ENCODE measurements at regions not wholly inside any gene's neighbourhood (a gene's known extent, or its start where the extent isn't known, plus 50 kb on each side); places are given as distances from the start of the nearest gene placed in this dataset.
"Not testable (repeated sequence)": the region's sequence is repeated elsewhere in the genome, so short reads cannot be mapped to it uniquely, and the experiment has no call there.

DNA sequence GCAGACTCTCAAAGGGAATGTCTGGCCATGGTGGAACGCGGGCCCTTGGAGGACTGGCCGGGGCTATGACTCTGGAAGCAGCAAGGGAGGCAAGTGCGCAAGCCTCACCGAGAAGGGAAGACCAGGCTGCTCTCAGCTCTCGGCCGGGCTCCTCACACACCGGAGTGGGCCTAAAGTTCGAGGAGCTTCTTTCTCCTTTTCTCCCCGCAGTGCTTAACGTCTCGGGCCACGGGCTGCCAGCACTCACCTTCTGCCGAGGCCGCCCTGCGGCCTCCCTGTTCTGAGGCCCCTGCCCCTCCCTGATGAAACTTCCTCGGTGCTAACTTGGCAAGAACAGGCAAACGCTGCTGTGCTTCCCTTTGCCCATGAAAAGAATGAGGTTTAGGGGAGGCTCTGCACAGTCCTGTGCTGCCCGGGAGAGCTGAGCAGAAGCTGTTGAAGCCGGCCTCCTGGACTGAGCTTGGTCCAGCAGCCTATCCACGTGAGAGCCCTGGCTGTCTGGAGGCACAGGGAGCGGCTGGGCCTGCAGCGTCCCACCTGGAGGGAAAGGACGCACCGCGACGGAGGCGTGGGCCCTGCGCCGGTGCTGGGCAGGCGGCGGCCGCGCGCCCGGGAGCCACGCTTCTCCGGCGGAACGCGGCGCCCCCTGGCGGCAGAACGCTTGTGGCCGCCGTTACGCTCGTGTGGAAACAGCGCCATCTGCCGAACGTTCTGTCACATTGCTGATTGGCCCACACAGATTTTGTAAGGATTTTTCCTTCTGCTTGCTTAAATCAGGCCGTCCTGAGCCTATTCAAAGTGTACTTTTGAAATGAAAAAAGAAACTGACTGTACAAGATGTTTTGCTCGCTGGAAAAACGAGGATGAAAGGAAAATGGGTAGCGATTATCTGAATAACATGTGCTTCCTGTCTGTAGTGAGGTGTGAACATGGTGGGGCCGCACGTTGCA lies 65.0 kb upstream of the TMEM45B start (continued):
- TF ChIP-seq, protein P1, sequence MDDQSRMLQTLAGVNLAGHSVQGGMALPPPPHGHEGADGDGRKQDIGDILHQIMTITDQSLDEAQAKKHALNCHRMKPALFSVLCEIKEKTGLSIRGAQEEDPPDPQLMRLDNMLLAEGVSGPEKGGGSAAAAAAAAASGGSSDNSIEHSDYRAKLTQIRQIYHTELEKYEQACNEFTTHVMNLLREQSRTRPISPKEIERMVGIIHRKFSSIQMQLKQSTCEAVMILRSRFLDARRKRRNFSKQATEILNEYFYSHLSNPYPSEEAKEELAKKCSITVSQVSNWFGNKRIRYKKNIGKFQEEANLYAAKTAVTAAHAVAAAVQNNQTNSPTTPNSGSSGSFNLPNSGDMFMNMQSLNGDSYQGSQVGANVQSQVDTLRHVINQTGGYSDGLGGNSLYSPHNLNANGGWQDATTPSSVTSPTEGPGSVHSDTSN (IDR thresholded peaks at IDR 0.05): no peak
- TF ChIP-seq ZFP36 (IDR thresholded peaks at IDR 0.05; ENCODE audit: borderline replicate concordance, partially characterized antibody): no peak
- TF ChIP-seq PHF8 (IDR thresholded peaks at IDR 0.05; ENCODE audit: borderline replicate concordance, low read depth): no peak
- no peak for TF ChIP-seq ZC3H11A (IDR thresholded peaks at IDR 0.05)
- TF ChIP-seq, protein P2, sequence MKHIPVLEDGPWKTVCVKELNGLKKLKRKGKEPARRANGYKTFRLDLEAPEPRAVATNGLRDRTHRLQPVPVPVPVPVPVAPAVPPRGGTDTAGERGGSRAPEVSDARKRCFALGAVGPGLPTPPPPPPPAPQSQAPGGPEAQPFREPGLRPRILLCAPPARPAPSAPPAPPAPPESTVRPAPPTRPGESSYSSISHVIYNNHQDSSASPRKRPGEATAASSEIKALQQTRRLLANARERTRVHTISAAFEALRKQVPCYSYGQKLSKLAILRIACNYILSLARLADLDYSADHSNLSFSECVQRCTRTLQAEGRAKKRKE (CRISPR knock-in tag; IDR thresholded peaks at IDR 0.05; ENCODE audit: low read depth): no peak
- TF ChIP-seq, protein P3, sequence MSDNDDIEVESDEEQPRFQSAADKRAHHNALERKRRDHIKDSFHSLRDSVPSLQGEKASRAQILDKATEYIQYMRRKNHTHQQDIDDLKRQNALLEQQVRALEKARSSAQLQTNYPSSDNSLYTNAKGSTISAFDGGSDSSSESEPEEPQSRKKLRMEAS (IDR thresholded peaks at IDR 0.05): peak; percentile 66; the same call in 1 of the 2 replicates
- no peak for TF ChIP-seq MAFK (IDR thresholded peaks at IDR 0.05; ENCODE audit: partially characterized antibody)
- no peak for TF ChIP-seq EP300 (IDR thresholded peaks at IDR 0.05)
- TF ChIP-seq NPAS2 (CRISPR knock-in tag; IDR thresholded peaks at IDR 0.05; ENCODE audit: borderline replicate concordance): no peak

DNA sequence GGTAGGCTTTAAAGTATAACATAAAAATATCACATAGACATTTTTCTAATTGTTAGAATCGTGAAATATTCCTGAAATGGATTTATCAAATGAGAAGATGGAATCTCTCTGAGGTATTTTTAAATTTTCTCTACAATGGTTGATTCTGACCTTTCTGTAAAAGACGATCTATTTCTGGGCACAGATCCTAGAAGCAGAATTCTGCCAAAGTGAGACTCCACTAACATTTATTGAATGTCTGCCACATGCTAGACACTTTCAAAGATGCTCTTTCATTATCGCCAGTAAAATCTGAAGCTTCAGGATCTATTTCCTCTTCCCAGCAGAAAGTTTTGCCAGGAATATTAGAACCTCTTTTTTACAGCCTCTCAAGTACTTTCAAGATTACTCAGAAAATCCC lies 64.1 kb upstream of the TMEM45B start:
- ChIA-PET POLR2A (no interaction called here), CTCF (interaction anchor here (0.7 to 5.2 kb wide), 14 partner anchors 9 to 674 kb away, joined by 3 to 54 read pairs (median 4); partner anchors contain the start of gene BARX2)
- no peak for DNase-seq (ENCODE audit: low read depth in 1 of 2, low spot score in 1 of 2)
- no peak for TF ChIP-seq GATA3 (IDR thresholded peaks at IDR 0.05; ENCODE audit: borderline replicate concordance)
- TF ChIP-seq HEYL (CRISPR knock-in tag; IDR thresholded peaks at IDR 0.05): no peak
- TF ChIP-seq RCOR1 (IDR thresholded peaks at IDR 0.05; ENCODE audit: low read depth, low read length): no peak
- no peak for TF ChIP-seq CHD4 (IDR thresholded peaks at IDR 0.05; ENCODE audit: borderline replicate concordance)
- no peak for TF ChIP-seq POLR2AphosphoS2 (conservative IDR thresholded peaks at IDR 0.05; ENCODE audit: low read length)
- H3K4me3 ChIP-seq: no peak overlapping the region
- ATAC-seq: no peak
- H3K9me3 ChIP-seq: no peaks in the 10 kb centered on the region
- 33% methylated on average over 3 of the region's 3 CpGs for WGBS (ENCODE audit: missing lambda C conversion rate)
- FAIRE-seq: no peak
- H3K4me2 ChIP-seq: no peak overlapping the region
- no peak overlapping the region for H3K27ac ChIP-seq
- H3K4me1 ChIP-seq: no peaks in the 10 kb centered on the region

DNA sequence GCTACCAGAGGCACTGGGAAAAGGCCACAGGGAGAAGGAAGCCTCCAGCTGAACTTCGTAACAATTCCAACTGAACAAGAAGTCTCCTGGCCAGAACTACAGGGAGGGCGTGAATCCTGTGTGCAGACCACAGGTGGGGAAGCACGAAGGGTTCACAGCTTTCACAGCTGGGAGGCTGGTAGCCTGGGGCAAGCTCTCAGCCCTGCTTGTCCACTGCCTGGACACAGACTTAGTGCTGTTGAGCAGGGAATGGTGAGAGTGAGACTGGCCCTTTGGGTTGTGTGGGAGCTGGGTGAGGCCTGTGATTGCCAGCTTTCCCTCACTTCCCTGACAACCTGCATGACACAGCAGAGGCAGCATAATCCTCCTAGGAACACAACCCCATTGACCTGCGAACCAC lies 52.1 kb upstream of the TMEM45B start:
- FAIRE-seq; H3K4me1 ChIP-seq; H3K9me3 ChIP-seq; CTCF ChIA-PET; ATAC-seq; H3K4me2 ChIP-seq; DNase-seq (ENCODE audit: low read depth in 1 of 2, low spot score in 1 of 2); POLR2A ChIA-PET; H3K4me3 ChIP-seq; H3K27ac ChIP-seq: not testable (repeated sequence)
- 49% methylated on average over 4 of the region's 4 CpGs for WGBS (ENCODE audit: missing lambda C conversion rate)

DNA sequence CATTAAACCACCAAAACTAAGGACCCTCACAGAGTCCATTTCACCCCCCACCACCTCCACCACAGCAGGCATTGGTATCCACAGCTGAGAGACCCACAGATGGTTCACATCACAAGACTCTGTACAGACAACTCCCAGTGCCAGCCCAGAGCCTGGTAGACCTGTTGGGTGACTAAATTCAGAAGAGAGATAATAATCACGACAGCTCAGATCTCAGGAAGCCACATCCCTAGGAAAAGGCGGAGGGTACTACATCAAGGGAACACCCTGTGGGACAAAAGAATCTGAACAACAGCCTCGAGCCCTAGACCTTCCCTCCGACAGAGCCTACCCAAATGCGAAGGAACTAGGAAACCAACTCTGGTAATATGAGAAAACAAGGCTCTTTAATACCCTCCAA lies 51.4 kb upstream of the TMEM45B start:
- POLR2A ChIA-PET; DNase-seq (ENCODE audit: low read depth in 1 of 2, low spot score in 1 of 2); ATAC-seq; H3K4me3 ChIP-seq; H3K27ac ChIP-seq; FAIRE-seq; H3K9me3 ChIP-seq; H3K4me2 ChIP-seq; CTCF ChIA-PET; H3K4me1 ChIP-seq: not testable (repeated sequence)
- WGBS (ENCODE audit: missing lambda C conversion rate): 74% methylated on average over 3 of the region's 5 CpGs

Small RNAs in the stretch of these regions (small RNA-seq; reads per million reads assigned to genes)
- 0 reads per million in 6 experiments for gene RPS27P20

Measured in A549 (cell line).